ENCODE measurements at regions not wholly inside any gene's neighbourhood (a gene's known extent, or its start where the extent isn't known, plus 50 kb on each side); places are given as distances from the start of the nearest gene placed in this dataset.

GRCh38 chr6:140825731-140826130, 1307.0 kb upstream of the GJE1 start:
- TF ChIP-seq CTCF (IDR thresholded peaks at IDR 0.05) (no peak), POLR2A (IDR thresholded peaks at IDR 0.05) (no peak)

Measured in Peyer's patch (tissue), 4 donors.